ENCODE measurements at regions not wholly inside any gene's neighbourhood (a gene's known extent, or its start where the extent isn't known, plus 50 kb on each side); places are given as distances from the start of the nearest gene placed in this dataset.

DNA sequence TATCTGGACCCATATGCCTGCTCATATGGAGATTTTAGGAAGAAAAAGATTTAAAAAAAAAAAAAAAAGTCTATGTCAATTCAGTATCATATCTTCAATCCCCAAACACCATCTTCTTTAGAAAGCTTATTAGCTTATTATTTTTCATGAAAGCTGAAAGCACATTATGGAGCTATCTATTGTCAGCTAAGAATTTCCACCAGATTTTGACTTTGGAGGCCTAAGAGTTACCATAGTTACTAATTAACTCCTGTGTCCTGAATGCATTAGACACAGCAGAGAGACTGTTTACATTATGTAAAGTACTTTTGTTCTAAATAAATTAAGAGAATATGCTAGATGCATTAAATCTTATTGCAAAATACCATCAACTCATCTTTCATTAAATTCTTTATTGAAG lies 255.5 kb upstream of the NRSN1 start:
- TF ChIP-seq, protein P1, sequence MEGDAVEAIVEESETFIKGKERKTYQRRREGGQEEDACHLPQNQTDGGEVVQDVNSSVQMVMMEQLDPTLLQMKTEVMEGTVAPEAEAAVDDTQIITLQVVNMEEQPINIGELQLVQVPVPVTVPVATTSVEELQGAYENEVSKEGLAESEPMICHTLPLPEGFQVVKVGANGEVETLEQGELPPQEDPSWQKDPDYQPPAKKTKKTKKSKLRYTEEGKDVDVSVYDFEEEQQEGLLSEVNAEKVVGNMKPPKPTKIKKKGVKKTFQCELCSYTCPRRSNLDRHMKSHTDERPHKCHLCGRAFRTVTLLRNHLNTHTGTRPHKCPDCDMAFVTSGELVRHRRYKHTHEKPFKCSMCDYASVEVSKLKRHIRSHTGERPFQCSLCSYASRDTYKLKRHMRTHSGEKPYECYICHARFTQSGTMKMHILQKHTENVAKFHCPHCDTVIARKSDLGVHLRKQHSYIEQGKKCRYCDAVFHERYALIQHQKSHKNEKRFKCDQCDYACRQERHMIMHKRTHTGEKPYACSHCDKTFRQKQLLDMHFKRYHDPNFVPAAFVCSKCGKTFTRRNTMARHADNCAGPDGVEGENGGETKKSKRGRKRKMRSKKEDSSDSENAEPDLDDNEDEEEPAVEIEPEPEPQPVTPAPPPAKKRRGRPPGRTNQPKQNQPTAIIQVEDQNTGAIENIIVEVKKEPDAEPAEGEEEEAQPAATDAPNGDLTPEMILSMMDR (conservative IDR thresholded peaks at IDR 0.05): no peak
- TF ChIP-seq ZFX (IDR thresholded peaks at IDR 0.05): no peak
- no peak overlapping the region for H3K27ac ChIP-seq

DNA sequence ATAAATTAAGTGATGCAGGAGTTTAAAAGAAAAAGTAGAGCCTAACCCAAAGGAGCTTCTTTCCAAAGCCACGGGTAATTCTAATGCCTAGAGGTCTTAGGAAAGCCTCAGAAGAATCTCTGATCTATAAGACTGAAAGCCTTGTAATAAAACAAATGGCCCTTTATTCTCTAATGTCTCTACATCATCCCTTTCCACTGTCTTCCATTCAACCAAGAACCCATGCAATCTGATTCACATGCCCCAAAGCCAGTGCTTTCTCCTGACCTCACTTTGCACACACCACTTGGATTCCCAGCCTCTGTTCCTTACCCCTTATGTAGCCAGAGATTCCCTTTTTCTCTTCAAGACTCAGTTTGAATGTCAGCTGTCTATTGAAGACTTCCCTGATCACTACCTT lies 252.9 kb upstream of the NRSN1 start:
- no peak overlapping the region for H3K27ac ChIP-seq
- TF ChIP-seq, protein P1 (conservative IDR thresholded peaks at IDR 0.05): no peak
- no peak for TF ChIP-seq ZFX (IDR thresholded peaks at IDR 0.05)

DNA sequence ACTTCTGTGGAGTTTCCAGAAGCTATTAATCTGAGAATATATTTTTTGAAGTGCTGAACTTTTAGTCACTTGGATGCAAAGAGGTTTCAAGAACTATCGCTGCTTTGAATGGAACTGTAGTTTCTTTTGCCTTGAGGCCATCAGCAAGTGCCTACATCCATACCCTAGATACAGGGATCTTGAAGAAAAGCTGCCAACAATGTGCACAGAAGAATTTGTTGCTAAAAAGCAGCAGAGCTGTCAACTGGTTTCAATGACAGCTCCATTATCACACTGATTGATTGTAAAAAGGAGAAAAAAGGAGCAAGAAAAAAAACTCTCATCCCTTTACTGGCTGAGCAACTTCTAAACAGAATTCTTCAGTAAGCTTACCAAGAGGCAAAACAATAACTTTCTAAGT lies 251.0 kb upstream of the NRSN1 start:
- TF ChIP-seq ZFX (IDR thresholded peaks at IDR 0.05): no peak
- TF ChIP-seq, protein P1 (conservative IDR thresholded peaks at IDR 0.05): no peak
- H3K27ac ChIP-seq: no peak overlapping the region

DNA sequence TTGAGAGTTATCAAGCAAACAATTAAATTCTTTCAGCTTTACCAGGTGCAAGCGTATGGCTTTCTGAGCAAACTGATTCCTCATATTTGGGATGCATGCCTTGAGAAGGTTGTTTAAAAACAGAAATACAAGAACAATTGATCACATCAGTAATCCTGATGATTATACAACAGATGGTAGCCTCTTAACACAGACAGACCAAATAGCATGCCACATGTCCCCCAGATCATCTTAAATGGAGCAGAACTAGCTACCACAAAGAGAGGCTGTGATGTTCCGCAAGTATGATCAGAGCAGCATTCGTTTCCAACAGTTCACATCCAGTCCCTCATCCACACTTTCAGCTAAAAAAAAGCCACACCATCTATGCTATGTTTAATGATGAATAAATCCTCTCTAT lies 246.2 kb upstream of the NRSN1 start:
- TF ChIP-seq ZFX (IDR thresholded peaks at IDR 0.05): no peak
- no peak overlapping the region for H3K27ac ChIP-seq

DNA sequence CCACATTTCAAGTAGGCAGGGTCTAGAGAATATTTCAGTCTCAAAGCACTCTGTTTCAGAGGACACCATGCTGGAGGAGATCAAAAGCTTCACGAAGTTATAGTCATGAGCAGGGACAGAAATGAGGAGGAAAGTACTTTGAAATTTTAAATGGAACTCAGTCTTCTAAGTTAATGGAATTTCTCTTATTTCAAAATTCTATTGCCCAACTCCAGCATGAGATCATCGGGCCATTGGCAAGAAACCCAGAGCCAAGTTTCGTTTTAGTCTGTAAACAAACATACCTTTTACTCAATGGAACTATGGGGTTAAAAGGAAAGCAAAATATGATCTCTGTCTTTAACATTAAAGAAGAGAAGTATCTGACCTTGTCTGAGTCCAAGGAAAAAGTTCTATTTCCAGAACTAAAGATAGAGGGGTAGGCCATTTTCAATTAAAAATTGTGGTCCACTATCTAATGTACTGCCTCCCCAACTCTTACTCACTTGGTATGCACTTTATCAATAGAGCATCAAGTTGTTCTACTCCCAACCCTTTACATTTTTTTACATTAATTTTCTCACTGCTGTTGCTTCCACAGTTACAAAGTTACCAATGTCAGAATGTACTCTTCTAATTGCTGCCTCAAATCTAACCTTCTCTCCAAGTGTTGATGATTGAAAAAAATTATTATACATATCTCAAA lies 235.3 kb upstream of the NRSN1 start:
- no peak for TF ChIP-seq ZFX (IDR thresholded peaks at IDR 0.05)
- TF ChIP-seq, protein P1 (conservative IDR thresholded peaks at IDR 0.05): no peak
- no peak overlapping the region for H3K27ac ChIP-seq

DNA sequence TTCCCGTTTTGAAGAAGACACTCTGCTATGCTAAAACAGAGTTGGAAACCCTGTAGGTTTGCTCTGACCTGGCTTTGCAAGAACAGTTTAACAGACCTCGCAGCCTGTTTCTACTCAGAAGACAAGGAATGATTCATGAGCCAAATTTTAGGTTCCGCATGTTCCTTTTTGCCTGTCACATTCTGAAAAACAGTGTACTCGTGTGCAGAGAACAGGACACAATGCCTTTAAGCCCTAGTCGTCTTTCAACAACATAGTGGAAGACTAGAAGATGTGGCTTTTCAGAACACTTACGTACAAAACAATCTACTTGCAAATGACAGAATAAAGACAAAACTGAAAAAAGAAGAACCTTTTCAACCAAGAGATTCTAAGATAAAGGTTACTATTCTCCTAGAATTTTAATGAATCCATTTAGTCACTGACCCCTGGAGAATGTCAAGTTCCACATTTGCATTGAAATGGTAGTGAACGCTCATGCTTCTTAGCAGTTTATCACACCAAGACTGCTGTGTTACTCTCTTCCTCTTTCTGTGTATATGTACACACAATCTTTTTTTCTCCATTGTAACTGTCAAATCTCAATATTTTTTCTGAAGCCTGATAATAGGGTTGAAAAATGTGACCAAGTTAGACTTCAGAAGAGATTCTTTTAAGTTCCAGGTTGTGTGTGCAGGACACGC lies 220.7 kb upstream of the NRSN1 start:
- no peak overlapping the region for H3K27ac ChIP-seq
- TF ChIP-seq, protein P1 (conservative IDR thresholded peaks at IDR 0.05): no peak
- TF ChIP-seq ZFX (IDR thresholded peaks at IDR 0.05): no peak

DNA sequence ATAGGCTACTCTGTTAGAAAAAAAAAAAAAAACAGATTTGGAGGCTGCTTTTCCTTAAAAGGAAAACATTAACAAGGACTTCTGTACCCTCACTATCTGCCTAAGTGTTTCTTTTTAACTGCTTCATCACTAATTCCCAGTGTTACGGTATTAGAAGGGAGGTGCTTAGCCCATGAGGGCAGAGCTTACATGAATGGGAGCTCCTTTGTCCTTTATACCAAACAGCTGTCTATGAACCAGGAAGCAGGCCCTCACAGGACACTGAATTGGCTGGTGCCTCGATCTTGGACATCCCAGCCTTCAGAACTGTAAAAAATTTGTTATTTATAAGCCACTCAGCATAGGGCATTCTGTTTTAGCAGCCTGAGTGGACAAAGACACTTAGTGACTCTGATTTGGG lies 215.6 kb upstream of the NRSN1 start:
- TF ChIP-seq ZFX (IDR thresholded peaks at IDR 0.05): no peak
- TF ChIP-seq, protein P1 (conservative IDR thresholded peaks at IDR 0.05): no peak
- no peak overlapping the region for H3K27ac ChIP-seq

DNA sequence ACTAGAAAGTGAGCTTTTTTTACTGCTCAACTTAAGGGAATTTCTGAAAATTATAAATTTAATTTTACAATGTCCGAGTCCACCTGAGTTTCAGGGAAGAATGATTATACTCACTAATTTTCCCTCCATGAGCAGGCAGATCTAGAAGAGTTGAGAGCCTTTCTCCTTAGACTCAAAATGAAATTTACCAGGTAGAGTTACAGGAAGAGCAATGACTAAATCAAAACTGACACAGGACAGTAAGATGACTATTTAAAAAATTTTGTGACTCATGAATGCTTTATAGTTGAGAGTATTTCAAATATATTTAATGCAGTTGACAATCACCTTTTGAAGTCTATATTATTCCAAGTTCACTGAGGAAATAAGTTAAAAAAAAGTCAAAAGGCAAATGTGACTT lies 198.1 kb upstream of the NRSN1 start:
- no peak overlapping the region for H3K27ac ChIP-seq
- TF ChIP-seq, protein P1 (conservative IDR thresholded peaks at IDR 0.05): no peak
